ENCODE measurements at regions not wholly inside any gene's neighbourhood (a gene's known extent, or its start where the extent isn't known, plus 50 kb on each side); places are given as distances from the start of the nearest gene placed in this dataset.

GRCh38 chr2:133906926-133907325 lies 338.7 kb upstream of the NCKAP5 start (continued):
- no peak for TF ChIP-seq MTA3 (IDR thresholded peaks at IDR 0.05; ENCODE audit: borderline replicate concordance, low read length)
- no peak for TF ChIP-seq POLR2AphosphoS2 (IDR thresholded peaks at IDR 0.05; ENCODE audit: low read depth, low read length)
- no peak for TF ChIP-seq WRNIP1 (IDR thresholded peaks at IDR 0.05; ENCODE audit: borderline replicate concordance, low read depth, low read length)

- in situ Hi-C loops (cut with MboI): no loop called here
- no peak for TF ChIP-seq HDGF (IDR thresholded peaks at IDR 0.05)
- no peak for TF ChIP-seq NR2C2 (IDR thresholded peaks at IDR 0.05; ENCODE audit: borderline replicate concordance, control insufficient read depth, insufficient read length, low read depth)
- TF ChIP-seq E2F8 (IDR thresholded peaks at IDR 0.05; ENCODE audit: low read depth, partially characterized antibody): no peak
- no peak for TF ChIP-seq SP1 (IDR thresholded peaks at IDR 0.05; ENCODE audit: low read depth, low read length)
- no peak for TF ChIP-seq SKIL (IDR thresholded peaks at IDR 0.05; ENCODE audit: low read depth, poor library complexity, severe bottlenecking)
- no peak for TF ChIP-seq PAX8 (IDR thresholded peaks at IDR 0.05)
- SMC1A ChIA-PET (ENCODE audit: uncharacterized antibody, unreplicated experiment): interaction anchor here (1.0 to 1.9 kb wide), 2 partner anchors 11 to 21 kb away, joined by 3 to 4 read pairs; no protein-coding TSS in a partner anchor
- BruUV-seq (replicated peaks): no TSS peak
- CTCF ChIA-PET: interaction anchor here (1.9 kb wide), 1 partner anchor 12 kb away, joined by 5 read pairs; no protein-coding TSS in a partner anchor
- H3K4me2 ChIP-seq (ENCODE audit: control insufficient read depth, insufficient read depth): no peak overlapping the region
- no peak overlapping the region for H3K27ac ChIP-seq (ENCODE audit: control insufficient read depth, insufficient read depth)
- no peaks in the 10 kb centered on the region for H3K27me3 ChIP-seq (replicated peaks in 1 of 2; ENCODE audit: control insufficient read depth in 2 of 2, insufficient read depth in 2 of 2, low read length in 1 of 2)
- ATAC-seq: no peak
- no peaks in the 10 kb centered on the region for H3K79me2 ChIP-seq (ENCODE audit: control insufficient read depth, insufficient read depth, low read length)
- DNase-seq (ENCODE audit: low read depth, low spot score): no peak
- H3K36me3 ChIP-seq (ENCODE audit: control insufficient read depth in 2 of 2, insufficient read depth in 2 of 2, low read length in 1 of 2): no peaks in the 10 kb centered on the region
- POLR2A ChIA-PET: no interaction called here
- intact Hi-C loops (cut with micrococcal nuclease; ENCODE audit: unreplicated experiment): no loop called here
- H3K9me3 ChIP-seq (replicated peaks; ENCODE audit: control insufficient read depth, insufficient read depth, low read length): no peaks in the 10 kb centered on the region
- no peak overlapping the region for H3K4me3 ChIP-seq
- FAIRE-seq: no peak
- no peak overlapping the region for H3K9ac ChIP-seq (ENCODE audit: control insufficient read depth, insufficient read depth, low read length)
- RAD21 ChIA-PET (ENCODE audit: unreplicated experiment): no interaction called here
- H2AFZ ChIP-seq (ENCODE audit: control insufficient read depth, low read depth, low read length): no peak overlapping the region
- H4K20me1 ChIP-seq (ENCODE audit: control insufficient read depth, insufficient read depth): no peaks in the 10 kb centered on the region
- H3K4me1 ChIP-seq (ENCODE audit: control insufficient read depth, insufficient read depth, low read length): no peaks in the 10 kb centered on the region
Observed at GRCh38 chr2:133908171-133908570, 339.9 kb upstream of the NCKAP5 start.

Data from GM12878 (cell line).